Activated CD8-positive, alpha-beta memory T cell treated with anti-CD3 and anti-CD28 coated beads for 48 hours (primary cell): ENCODE measurements at regions not wholly inside any gene's neighbourhood (a gene's known extent, or its start where the extent isn't known, plus 50 kb on each side); places are given as distances from the start of the nearest gene placed in this dataset.
A peak's percentile ranks its signal among the peaks of the same experiment; 100 is the strongest.

Source experiments
- DNase-seq, 3 experiments: peaks; one replicate each; pipeline ENCODE4 v3.0.0-alpha.2; 2020; ENCODE audit warnings: low read depth in 2 of 3, low spot score in 2 of 3

GRCh38 chr1:239779962-239780361 lies 311.7 kb upstream of the FMN2 start:
- no peak for DNase-seq

- DNase-seq: no peak
Observed at GRCh38 chr1:239784896-239785295, 306.8 kb upstream of the FMN2 start.

GRCh38 chr1:239785576-239785975 lies 306.1 kb upstream of the FMN2 start:
- no peak for DNase-seq

GRCh38 chr1:239786464-239786863 lies 305.2 kb upstream of the FMN2 start:
- DNase-seq: no peak

- DNase-seq: no peak
Observed at GRCh38 chr1:239792157-239792556, 299.5 kb upstream of the FMN2 start.

GRCh38 chr1:239795304-239795703 lies 296.4 kb upstream of the FMN2 start:
- no peak for DNase-seq

- no peak for DNase-seq
Observed at GRCh38 chr1:239799617-239800016, 292.1 kb upstream of the FMN2 start.

GRCh38 chr1:239800861-239801260 lies 290.8 kb upstream of the FMN2 start:
- DNase-seq: no peak

GRCh38 chr1:239802275-239802674 lies 289.4 kb upstream of the FMN2 start:
- DNase-seq: no peak

- DNase-seq: no peak
Observed at GRCh38 chr1:239803781-239804180, 287.9 kb upstream of the FMN2 start.

GRCh38 chr1:239804266-239804665 lies 287.4 kb upstream of the FMN2 start:
- no peak for DNase-seq

GRCh38 chr1:239805042-239805441 lies 286.6 kb upstream of the FMN2 start:
- DNase-seq: no peak

- no peak for DNase-seq
Observed at GRCh38 chr1:239805851-239806772, 285.6 kb upstream of the FMN2 start.

GRCh38 chr1:239806897-239807296 lies 284.8 kb upstream of the FMN2 start:
- no peak for DNase-seq

GRCh38 chr1:239807361-239807760 lies 284.3 kb upstream of the FMN2 start:
- no peak for DNase-seq

GRCh38 chr1:239810061-239810481 lies 281.6 kb upstream of the FMN2 start:
- DNase-seq: no peak

- DNase-seq: peak in 1 of 3 experiments; percentile 1
Observed at GRCh38 chr1:239811211-239811885, 280.3 kb upstream of the FMN2 start.

- DNase-seq: no peak
Observed at GRCh38 chr1:239812580-239812979, 279.1 kb upstream of the FMN2 start.

- DNase-seq: no peak
Observed at GRCh38 chr1:239814306-239814881, 277.3 kb upstream of the FMN2 start.

- no peak for DNase-seq
Observed at GRCh38 chr1:239815074-239815473, 276.6 kb upstream of the FMN2 start.

GRCh38 chr1:239816081-239816782 lies 275.5 kb upstream of the FMN2 start:
- DNase-seq: no peak
